GM23248 (cell line): ENCODE measurements at regions not wholly inside any gene's neighbourhood (a gene's known extent, or its start where the extent isn't known, plus 50 kb on each side); places are given as distances from the start of the nearest gene placed in this dataset.

ENCODE experiments used
- DNase-seq: peaks from one replicate; pipeline ENCODE4 v3.0.0-alpha.2; 2015
- H2AFZ ChIP-seq: fragments of 200-600 bp; sonication (generic); 2 replicates; pipeline ENCODE4 v1.6.1; 2016; ENCODE audit warnings: antibody characterized with exemption
- H3F3A ChIP-seq: fragments of 200-600 bp; sonication (generic); 2 replicates; pipeline ENCODE4 v1.6.1; 2016; ENCODE audit warnings: mild to moderate bottlenecking, antibody characterized with exemption, mixed run types; ENCODE audit not compliant: insufficient read depth
- H3K27ac ChIP-seq: fragments of 200-600 bp; sonication (generic); 2 replicates; pipeline ENCODE4 v1.5.1; 2016; ENCODE audit warnings: mild to moderate bottlenecking
- H3K27me3 ChIP-seq: fragments of 200-600 bp; sonication (generic); replicated peaks from 2 replicates; pipeline ENCODE4 v1.6.1; 2016; ENCODE audit warnings: mild to moderate bottlenecking; ENCODE audit not compliant: insufficient read depth
- H3K36me3 ChIP-seq: fragments of 200-600 bp; sonication (generic); 2 replicates; pipeline ENCODE4 v1.6.1; 2016; ENCODE audit warnings: low read depth, mild to moderate bottlenecking
- H3K4me1 ChIP-seq: fragments of 200-600 bp; sonication (generic); 2 replicates; pipeline ENCODE4 v1.6.1; 2016; ENCODE audit warnings: mild to moderate bottlenecking; ENCODE audit not compliant: insufficient read depth
- H3K4me2 ChIP-seq: fragments of 200-600 bp; sonication (generic); one replicate; pipeline ENCODE4 v1.6.1; 2016; ENCODE audit warnings: mild to moderate bottlenecking; ENCODE audit not compliant: unreplicated experiment
- H3K4me3 ChIP-seq: fragments of 200-600 bp; sonication (generic); 2 replicates; pipeline ENCODE4 v1.5.1; 2016; ENCODE audit warnings: mild to moderate bottlenecking
- H3K79me2 ChIP-seq: fragments of 200-600 bp; sonication (generic); 2 replicates; pipeline ENCODE4 v1.6.1; 2016; ENCODE audit warnings: mild to moderate bottlenecking; ENCODE audit not compliant: insufficient read depth
- H3K9ac ChIP-seq: fragments of 200-600 bp; sonication (generic); 2 replicates; pipeline ENCODE4 v1.6.1; 2016; ENCODE audit warnings: mild to moderate bottlenecking
- H3K9me2 ChIP-seq: fragments of 200-600 bp; sonication (generic); 2 replicates; pipeline ENCODE4 v1.6.1; 2016; ENCODE audit warnings: mixed run types, mild to moderate bottlenecking, moderate library complexity; ENCODE audit not compliant: insufficient read depth
- H3K9me3 ChIP-seq: fragments of 200-600 bp; sonication (generic); one replicate; pipeline ENCODE4 v1.6.1; 2017; ENCODE audit warnings: low read depth
- H4K20me1 ChIP-seq: fragments of 200-600 bp; sonication (generic); 2 replicates; pipeline ENCODE4 v1.6.0; 2016; ENCODE audit not compliant: insufficient read depth
- EZH2 ChIP-seq: fragments of 200-600 bp; sonication (generic); IDR thresholded peaks from 2 replicates; pipeline ENCODE4 v1.6.1; 2018; ENCODE audit warnings: antibody characterized with exemption, mild to moderate bottlenecking; ENCODE audit not compliant: insufficient read depth, poor library complexity, severe bottlenecking
- EZH2phosphoT487 ChIP-seq: fragments of 200-600 bp; sonication (generic); IDR thresholded peaks from 2 replicates; pipeline ENCODE4 v1.6.1; 2018; ENCODE audit warnings: antibody characterized with exemption, moderate library complexity, mild to moderate bottlenecking, low read depth; ENCODE audit not compliant: insufficient read depth
- WGBS, 2 experiments: methylation state at CpG; one replicate each; pipeline ENCODE4 v1.1.6; 2015 to 2017; ENCODE audit warnings: low lambda C conversion rate in 2 of 2, low coverage in 1 of 2; ENCODE audit errors: missing lambda C conversion rate in 2 of 2; 5-methylcytosine and 5-hydroxymethylcytosine counted together
- in situ Hi-C: fragments of 300-500 bp; cut with MboI; formaldehyde crosslinking; loops from 2 replicates; pipeline ENCODE4 v1.15.0; 2020

DNA sequence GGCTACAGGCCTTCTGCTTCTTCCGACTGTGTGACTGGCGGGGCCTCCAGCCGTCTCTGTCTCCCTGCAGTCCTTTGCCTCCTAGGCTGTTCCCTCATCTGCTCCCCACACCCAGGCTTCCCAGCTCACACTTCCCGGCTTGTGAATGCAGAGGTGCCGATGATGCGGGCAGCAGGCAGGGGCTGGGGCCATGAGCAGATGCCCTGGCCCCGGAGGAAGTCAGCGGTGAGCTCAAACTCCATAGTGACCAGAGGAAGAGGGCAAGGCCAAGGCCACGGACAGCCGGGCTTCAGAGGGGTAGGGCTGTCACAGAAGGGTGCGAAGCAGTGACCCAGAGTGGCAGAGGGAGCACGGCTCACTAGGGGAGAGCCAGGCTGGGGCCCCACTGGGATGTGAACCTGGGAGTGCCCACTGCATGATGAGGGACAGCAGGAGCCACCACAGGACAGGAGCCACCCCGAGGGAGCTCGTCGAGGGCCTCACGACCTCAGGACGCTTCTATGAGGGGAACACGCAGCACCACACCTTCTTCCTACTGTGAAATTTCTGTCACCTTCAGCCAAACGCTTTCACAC is 515.9 kb downstream of the EIPR1 start:
- 42 to 48% methylated on average over 19 of the region's 19 CpGs for WGBS, 2 experiments
- Histone ChIP-seq H3K9me3 (no peaks in the 10 kb centered on the region), H3K9ac (no peak overlapping the region)

DNA sequence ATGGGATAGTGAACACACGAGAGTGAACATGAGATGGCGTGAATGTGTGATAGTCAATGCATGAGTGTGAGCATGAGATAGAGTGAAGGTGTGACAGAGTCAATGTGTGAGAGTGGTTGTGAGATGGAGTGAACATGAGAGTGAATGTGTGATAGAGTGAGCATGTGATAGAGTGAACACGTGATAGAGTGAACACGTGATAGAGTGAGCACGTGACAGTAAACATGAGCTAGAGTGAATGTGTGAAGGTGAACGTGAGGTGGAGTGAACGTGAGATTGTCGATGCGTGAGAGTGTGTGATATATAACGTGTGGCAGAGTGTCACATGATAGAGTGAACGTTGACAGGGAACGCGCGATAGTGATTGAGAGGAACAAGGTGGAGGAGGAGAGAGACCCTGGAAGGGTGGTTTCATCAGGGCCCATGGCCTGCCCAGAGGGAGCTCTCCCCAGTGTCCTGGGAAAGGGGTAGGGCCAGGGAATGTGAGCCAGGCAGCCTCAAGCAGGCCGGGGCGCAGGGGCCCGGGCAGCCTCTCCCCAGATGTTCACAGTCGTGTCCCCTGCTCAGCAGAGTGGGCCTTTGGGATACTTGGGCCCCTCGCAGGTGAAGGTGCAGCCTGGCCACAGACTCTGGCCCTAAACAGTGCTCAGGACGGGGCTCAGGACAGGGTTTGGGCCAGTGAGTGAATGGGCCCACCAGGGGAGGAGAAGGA is 516.9 kb downstream of the EIPR1 start:
- Histone ChIP-seq H3K4me3 (no peak overlapping the region), H3K9ac (no peak overlapping the region), H3K4me2 (no peak overlapping the region), H3K9me2 (no peaks in the 10 kb centered on the region), H3K9me3 (no peaks in the 10 kb centered on the region), H3F3A (no peaks in the 10 kb centered on the region), H3K36me3 (no peaks in the 10 kb centered on the region), H3K79me2 (no peaks in the 10 kb centered on the region), H4K20me1 (no peaks in the 10 kb centered on the region), H3K27me3 (no peaks in the 10 kb centered on the region), H3K27ac (no peak overlapping the region), H3K4me1 (no peaks in the 10 kb centered on the region), H2AFZ (no peak overlapping the region)
- in situ Hi-C loops: no loop called here
- no peak for TF ChIP-seq EZH2phosphoT487
- DNase-seq: no peak
- 53% methylated on average over 19 to 20 of the region's 20 CpGs for WGBS, 2 experiments

More for the DNA sequence above, 515.9 kb downstream of the EIPR1 start:
- H3K4me2 ChIP-seq: no peak overlapping the region
- H2AFZ ChIP-seq: no peak overlapping the region
- in situ Hi-C loops: no loop called here
- H3K27me3 ChIP-seq: no peaks in the 10 kb centered on the region
- no peaks in the 10 kb centered on the region for H4K20me1 ChIP-seq
- no peak overlapping the region for H3K4me3 ChIP-seq
- no peak overlapping the region for H3K27ac ChIP-seq
- TF ChIP-seq EZH2phosphoT487 (no peak), EZH2 (no peak)
- H3F3A ChIP-seq: no peaks in the 10 kb centered on the region
- no peaks in the 10 kb centered on the region for H3K36me3 ChIP-seq
- H3K79me2 ChIP-seq: no peaks in the 10 kb centered on the region
- no peaks in the 10 kb centered on the region for H3K9me2 ChIP-seq
- no peaks in the 10 kb centered on the region for H3K4me1 ChIP-seq
- DNase-seq: no peak

DNA sequence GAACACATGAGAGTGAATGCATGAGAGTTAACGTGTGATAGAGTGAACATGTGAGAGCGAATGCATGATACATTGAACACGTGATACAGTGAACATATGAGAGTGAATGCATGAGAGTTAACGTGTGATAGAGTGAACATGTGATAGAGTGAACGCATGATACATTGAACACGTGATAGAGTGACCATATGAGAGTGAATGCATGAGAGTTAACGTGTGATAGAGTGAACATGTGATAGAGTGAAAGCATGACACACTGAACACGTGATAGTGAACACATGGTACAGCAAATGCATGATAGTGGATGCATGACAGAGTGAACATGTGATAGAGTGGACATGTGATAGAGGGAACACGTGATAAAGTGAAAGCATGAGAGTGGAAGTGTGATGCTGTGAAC is 517.9 kb downstream of the EIPR1 start:
- no peak for TF ChIP-seq EZH2
- no peak for TF ChIP-seq EZH2phosphoT487

DNA sequence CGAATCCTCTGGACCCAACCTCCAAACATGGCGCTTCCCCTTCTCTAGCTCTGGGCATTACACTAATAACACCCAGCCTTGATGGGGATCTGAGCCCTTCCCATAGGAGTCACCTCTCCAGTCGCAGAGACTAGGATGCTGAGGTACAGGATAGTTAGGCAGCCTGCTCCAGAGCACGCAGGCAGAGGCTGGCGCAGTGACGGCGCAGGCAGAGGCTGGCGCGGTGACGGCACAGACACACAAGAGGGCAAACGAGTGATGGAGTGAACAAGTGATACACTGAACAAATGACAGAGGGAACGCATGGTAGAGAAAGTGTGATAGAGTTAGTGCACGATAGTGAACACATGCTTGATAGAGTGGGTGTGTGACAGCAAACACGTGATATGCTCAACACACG is 518.5 kb downstream of the EIPR1 start:
- H3K27me3 ChIP-seq: no peaks in the 10 kb centered on the region
- no peak overlapping the region for H3K4me3 ChIP-seq
- WGBS, 2 experiments: 68 to 70% methylated on average over 15 of the region's 15 CpGs
- H4K20me1 ChIP-seq: no peaks in the 10 kb centered on the region
- H3K9me3 ChIP-seq: no peaks in the 10 kb centered on the region
- H3F3A ChIP-seq: no peaks in the 10 kb centered on the region
- no peak for DNase-seq
- no peak overlapping the region for H3K4me2 ChIP-seq
- no peak overlapping the region for H3K9ac ChIP-seq
- H3K27ac ChIP-seq: no peak overlapping the region
- no peak overlapping the region for H2AFZ ChIP-seq
- TF ChIP-seq EZH2 (no peak), EZH2phosphoT487 (no peak)
- in situ Hi-C loops: no loop called here
- H3K79me2 ChIP-seq: no peaks in the 10 kb centered on the region
- H3K9me2 ChIP-seq: no peaks in the 10 kb centered on the region
- H3K4me1 ChIP-seq: no peaks in the 10 kb centered on the region
- H3K36me3 ChIP-seq: no peaks in the 10 kb centered on the region

More for the DNA sequence above, 517.9 kb downstream of the EIPR1 start:
- Histone ChIP-seq H3K9ac (no peak overlapping the region), H3K9me2 (no peaks in the 10 kb centered on the region), H3K4me3 (no peak overlapping the region), H3K4me2 (no peak overlapping the region), H4K20me1 (no peaks in the 10 kb centered on the region), H3F3A (no peaks in the 10 kb centered on the region), H3K4me1 (no peaks in the 10 kb centered on the region), H3K27me3 (no peaks in the 10 kb centered on the region), H3K9me3 (no peaks in the 10 kb centered on the region), H3K79me2 (no peaks in the 10 kb centered on the region), H3K36me3 (no peaks in the 10 kb centered on the region), H2AFZ (no peak overlapping the region), H3K27ac (no peak overlapping the region)
- DNase-seq: no peak
- in situ Hi-C loops: no loop called here
- WGBS, 2 experiments: 37 to 47% methylated on average over 9 of the region's 9 CpGs
